ENCODE measurements at regions not wholly inside any gene's neighbourhood (a gene's known extent, or its start where the extent isn't known, plus 50 kb on each side); places are given as distances from the start of the nearest gene placed in this dataset.

- no peak overlapping the region for H3K4ac ChIP-seq (replicated peaks; ENCODE audit: insufficient read length, low read depth, low read length)
- DNase-seq (ENCODE audit: low read depth in 1 of 2, low spot score in 2 of 2): no peak
- H3K14ac ChIP-seq (ENCODE audit: insufficient read length): no peak overlapping the region
- H3K27ac ChIP-seq (ENCODE audit: low read depth, low read length): no peak overlapping the region
- no peak overlapping the region for H2BK12ac ChIP-seq (ENCODE audit: low read depth, low read length)
- H4K5ac ChIP-seq (ENCODE audit: insufficient read length, low read depth, low read length): no peak overlapping the region
- H3K9ac ChIP-seq (replicated peaks in 1 of 4; ENCODE audit: extremely low read depth in 1 of 4, low read depth in 3 of 4, low read length in 3 of 4): no peak overlapping the region
- H2BK15ac ChIP-seq (ENCODE audit: low read length): no peak overlapping the region
- H4K91ac ChIP-seq (replicated peaks; ENCODE audit: insufficient read length, low read length): no peak overlapping the region
- H3K18ac ChIP-seq (ENCODE audit: extremely low read depth, low read length): no peak overlapping the region
- H3K23ac ChIP-seq (ENCODE audit: insufficient read length): no peak overlapping the region
- no peak overlapping the region for H3K4me2 ChIP-seq (ENCODE audit: insufficient read depth in 1 of 2, low read depth in 2 of 2, low read length in 2 of 2)
- no peak overlapping the region for H2BK20ac ChIP-seq (ENCODE audit: low read length)
- no peak overlapping the region for H2BK120ac ChIP-seq (replicated peaks; ENCODE audit: low read depth, low read length)
- no peak overlapping the region for H3K4me3 ChIP-seq (ENCODE audit: extremely low read depth in 1 of 4, insufficient read depth in 2 of 4, low read depth in 3 of 4, low read length in 4 of 4)
- H3K9me3 ChIP-seq (ENCODE audit: insufficient read depth in 2 of 2, low read depth in 1 of 2, low read length in 1 of 2): no peaks in the 10 kb centered on the region
- FAIRE-seq: no peak
- no peaks in the 10 kb centered on the region for H3K79me2 ChIP-seq (ENCODE audit: control insufficient read depth in 1 of 2, insufficient read depth in 2 of 2, low read length in 2 of 2)
- H3K27me3 ChIP-seq (replicated peaks in 1 of 4; ENCODE audit: control insufficient read depth in 3 of 4, extremely low read depth in 1 of 4, insufficient read depth in 3 of 4, low read length in 3 of 4): no peaks in the 10 kb centered on the region
- no peak overlapping the region for H4K8ac ChIP-seq (ENCODE audit: extremely low read depth, insufficient read depth, low read length)
- H2BK5ac ChIP-seq (ENCODE audit: low read depth, low read length): no peak overlapping the region
- no peaks in the 10 kb centered on the region for H3K36me3 ChIP-seq (ENCODE audit: control insufficient read depth in 2 of 4, insufficient read depth in 4 of 4, low read length in 3 of 4)
- 95% methylated on average over 3 of the region's 3 CpGs; no CpG with 5 or more reads in 1 of the 2 experiments for WGBS, 2 experiments (ENCODE audit: extremely low coverage in 1 of 2, insufficient coverage in 1 of 2, insufficient read length in 1 of 2, insufficient replicate concordance in 2 of 2, low coverage in 1 of 2, low lambda C conversion rate in 2 of 2, missing lambda C conversion rate in 1 of 2)
- no peak overlapping the region for H2AK5ac ChIP-seq (ENCODE audit: low read depth, low read length)
- ChIA-PET POLR2A (ENCODE audit: partially characterized antibody) (no interaction called here), CTCF (ENCODE audit: partially characterized antibody) (interaction anchor here (1.4 kb wide), 2 partner anchors 10 to 21 kb away, joined by 3 to 9 read pairs; no protein-coding TSS in a partner anchor)
- H2AFZ ChIP-seq (ENCODE audit: low read length): no peak overlapping the region
- H3K56ac ChIP-seq (replicated peaks; ENCODE audit: insufficient read length, low read depth, low read length): no peak overlapping the region
- TF ChIP-seq SP4 (IDR thresholded peaks at IDR 0.05; ENCODE audit: low read length) (no peak), JUN (IDR thresholded peaks at IDR 0.05; ENCODE audit: low read depth, low read length) (no peak)
- TF ChIP-seq, protein P1, sequence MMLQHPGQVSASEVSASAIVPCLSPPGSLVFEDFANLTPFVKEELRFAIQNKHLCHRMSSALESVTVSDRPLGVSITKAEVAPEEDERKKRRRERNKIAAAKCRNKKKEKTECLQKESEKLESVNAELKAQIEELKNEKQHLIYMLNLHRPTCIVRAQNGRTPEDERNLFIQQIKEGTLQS (IDR thresholded peaks at IDR 0.05; ENCODE audit: insufficient read depth, low read depth, low read length): no peak
- H3K4me1 ChIP-seq (replicated peaks in 1 of 4; ENCODE audit: control insufficient read depth in 3 of 4, insufficient read depth in 4 of 4, low read length in 3 of 4): peaks cover 0 to 10% (median 8%) of the 10 kb centered on the region in 4 experiments; a peak in 4 of 7 replicates
- no peaks in the 10 kb centered on the region for H3K23me2 ChIP-seq (ENCODE audit: low read depth, low read length)
- H4K20me1 ChIP-seq (replicated peaks in 1 of 2; ENCODE audit: control insufficient read depth in 1 of 2, insufficient read depth in 2 of 2, low read length in 2 of 2): no peaks in the 10 kb centered on the region
- no peaks in the 10 kb centered on the region for H3K79me1 ChIP-seq (ENCODE audit: low read depth, low read length)
Observed at GRCh38 chr4:163991298-163991865, 496.9 kb downstream of the TMA16 start.

Measured in H1 (cell line).